Astrocyte (in vitro differentiated cells and primary cell): ENCODE measurements at regions not wholly inside any gene's neighbourhood (a gene's known extent, or its start where the extent isn't known, plus 50 kb on each side); places are given as distances from the start of the nearest gene placed in this dataset.
A peak's percentile ranks its signal among the peaks of the same experiment; 100 is the strongest.

Source experiments
- DNase-seq: peaks from one replicate; pipeline ENCODE4 v3.0.0-alpha.2; 2010; ENCODE audit warnings: low read depth
- FAIRE-seq: peaks from 2 replicates; lab custom pipeline; 2011; peaks lifted over from hg19 to GRCh38; lab: Jason Lieb, UNC
- H2AFZ ChIP-seq: 2 replicates; pipeline ENCODE4 v1.6.0; 2012; ENCODE audit warnings: low read depth, low read length, inconsistent platforms
- H3K27ac ChIP-seq: 2 replicates; pipeline ENCODE4 v1.5.1; 2011; ENCODE audit warnings: low read depth, low read length, inconsistent platforms
- H3K27me3 ChIP-seq: 2 replicates; pipeline ENCODE4 v1.6.0; 2011; ENCODE audit warnings: low read length, inconsistent platforms; ENCODE audit not compliant: insufficient read depth
- H3K36me3 ChIP-seq: 2 replicates; pipeline ENCODE4 v1.5.1; 2011; ENCODE audit warnings: low read length, inconsistent platforms; ENCODE audit not compliant: insufficient read depth
- H3K4me1 ChIP-seq: 2 replicates; pipeline ENCODE4 v1.5.1; 2011; ENCODE audit warnings: low read length, inconsistent platforms; ENCODE audit not compliant: insufficient read depth
- H3K4me2 ChIP-seq: 2 replicates; pipeline ENCODE4 v1.6.0; 2012; ENCODE audit warnings: low read length, inconsistent platforms
- H3K4me3 ChIP-seq: 2 replicates; pipeline ENCODE4 v1.5.1; 2011; ENCODE audit warnings: low read depth, mild to moderate bottlenecking, low read length, inconsistent platforms; ENCODE audit not compliant: insufficient read depth
- H3K79me2 ChIP-seq: 2 replicates; pipeline ENCODE4 v1.6.0; 2012; ENCODE audit warnings: mild to moderate bottlenecking, low read length, inconsistent platforms; ENCODE audit not compliant: insufficient read depth
- H3K9ac ChIP-seq: 2 replicates; pipeline ENCODE4 v1.6.0; 2012; ENCODE audit warnings: mild to moderate bottlenecking, low read length, inconsistent platforms
- H3K9me3 ChIP-seq: 2 replicates; pipeline ENCODE4 v1.5.1; 2012; ENCODE audit warnings: low read depth, mild to moderate bottlenecking, low read length, inconsistent platforms; ENCODE audit not compliant: insufficient read depth
- H4K20me1 ChIP-seq: 2 replicates; pipeline ENCODE4 v1.6.0; 2012; ENCODE audit warnings: low read length, inconsistent platforms; ENCODE audit not compliant: insufficient read depth
- H3K27ac Mint-ChIP-seq: one replicate; pipeline ENCODE4 v1.8.0; 2021; ENCODE audit warnings: mild to moderate bottlenecking, mixed read lengths; ENCODE audit not compliant: unreplicated experiment
- H3K27me3 Mint-ChIP-seq: one replicate; pipeline ENCODE4 v1.8.0; 2021; ENCODE audit warnings: low read depth, mixed read lengths; ENCODE audit not compliant: unreplicated experiment
- H3K36me3 Mint-ChIP-seq: one replicate; pipeline ENCODE4 v1.8.0; 2021; ENCODE audit warnings: low read depth, mixed read lengths; ENCODE audit not compliant: unreplicated experiment
- H3K4me1 Mint-ChIP-seq: one replicate; pipeline ENCODE4 v1.8.0; 2021; ENCODE audit warnings: low read depth, mixed read lengths; ENCODE audit not compliant: unreplicated experiment
- H3K4me3 Mint-ChIP-seq: one replicate; pipeline ENCODE4 v1.8.0; 2021; ENCODE audit warnings: mild to moderate bottlenecking, moderate library complexity, mixed read lengths; ENCODE audit not compliant: unreplicated experiment
- H3K9me3 Mint-ChIP-seq: one replicate; pipeline ENCODE4 v1.8.0; 2021; ENCODE audit warnings: mild to moderate bottlenecking, mixed read lengths; ENCODE audit not compliant: unreplicated experiment
- CTCF ChIP-seq: IDR thresholded peaks from 2 replicates; pipeline ENCODE4 v1.5.1; 2011; ENCODE audit warnings: low read depth, mild to moderate bottlenecking, inconsistent platforms, low read length, moderate library complexity; ENCODE audit not compliant: insufficient read depth
- EZH2 ChIP-seq: IDR thresholded peaks from 2 replicates; pipeline ENCODE4 v1.6.1; 2012; ENCODE audit warnings: mild to moderate bottlenecking, low read length, inconsistent platforms; ENCODE audit not compliant: insufficient read depth

GRCh38 chrX:45323387-45323786, 122.7 kb upstream of the DIPK2B start:
- Mint-ChIP-seq H3K27me3 (no peaks in the 10 kb centered on the region), H3K27ac (no peak overlapping the region), H3K4me3 (no peak overlapping the region), H3K36me3 (no peaks in the 10 kb centered on the region), H3K9me3 (no peaks in the 10 kb centered on the region), H3K4me1 (peaks cover 19% of the 10 kb centered on the region)
- no peak overlapping the region for H3K4me2 ChIP-seq
- H3K4me1 ChIP-seq, result peaks cover 19% of the 10 kb centered on the region
- H2AFZ ChIP-seq, result no peak overlapping the region
- no peak for TF ChIP-seq CTCF
- TF ChIP-seq EZH2, result no peak
- no peaks in the 10 kb centered on the region for H3K27me3 ChIP-seq
- no peak overlapping the region for H3K27ac ChIP-seq
- FAIRE-seq (peak; percentile 83), DNase-seq (no peak)
- no peaks in the 10 kb centered on the region for H3K9me3 ChIP-seq
- no peaks in the 10 kb centered on the region for H3K79me2 ChIP-seq
- no peak overlapping the region for H3K4me3 ChIP-seq
- H3K9ac ChIP-seq, result no peak overlapping the region
- H4K20me1 ChIP-seq, result no peaks in the 10 kb centered on the region
- H3K36me3 ChIP-seq, result no peaks in the 10 kb centered on the region

GRCh38 chrX:45322820-45323219, 122.1 kb upstream of the DIPK2B start:
- Histone ChIP-seq H3K27ac (peak overlapping the region; percentile 53), H3K9ac (no peak overlapping the region), H3K4me3 (no peak overlapping the region), H3K36me3 (no peaks in the 10 kb centered on the region), H2AFZ (no peak overlapping the region), H3K79me2 (no peaks in the 10 kb centered on the region), H3K4me2 (no peak overlapping the region), H3K4me1 (peaks cover 19% of the 10 kb centered on the region), H3K27me3 (no peaks in the 10 kb centered on the region), H3K9me3 (no peaks in the 10 kb centered on the region), H4K20me1 (no peaks in the 10 kb centered on the region)
- Mint-ChIP-seq H3K27me3 (no peaks in the 10 kb centered on the region), H3K9me3 (no peaks in the 10 kb centered on the region), H3K36me3 (no peaks in the 10 kb centered on the region), H3K4me3 (no peak overlapping the region), H3K4me1 (peaks cover 18% of the 10 kb centered on the region), H3K27ac (no peak overlapping the region)
- FAIRE-seq (no peak), DNase-seq (peak; percentile 22)
- no peak for TF ChIP-seq EZH2

GRCh38 chrX:45322382-45322781, 121.7 kb upstream of the DIPK2B start:
- Mint-ChIP-seq H3K27ac (peak overlapping the region; percentile 77), H3K36me3 (no peaks in the 10 kb centered on the region), H3K4me3 (no peak overlapping the region), H3K4me1 (peaks cover 17% of the 10 kb centered on the region), H3K9me3 (no peaks in the 10 kb centered on the region), H3K27me3 (no peaks in the 10 kb centered on the region)
- no peaks in the 10 kb centered on the region for H4K20me1 ChIP-seq
- H3K36me3 ChIP-seq, result no peaks in the 10 kb centered on the region
- H3K27ac ChIP-seq, result peak overlapping the region; percentile 53
- H3K27me3 ChIP-seq, result no peaks in the 10 kb centered on the region
- no peak overlapping the region for H3K4me2 ChIP-seq
- FAIRE-seq (peak; percentile 99), DNase-seq (peak; percentile 64)
- H3K4me1 ChIP-seq, result peaks cover 19% of the 10 kb centered on the region
- TF ChIP-seq EZH2 (no peak), CTCF (peak; percentile 63)
- no peaks in the 10 kb centered on the region for H3K9me3 ChIP-seq
- no peaks in the 10 kb centered on the region for H3K79me2 ChIP-seq
- H3K4me3 ChIP-seq, result no peak overlapping the region
- no peak overlapping the region for H2AFZ ChIP-seq
- peak overlapping the region; percentile 31 for H3K9ac ChIP-seq
